Testis (tissue), 2 donors: ENCODE measurements at regions not wholly inside any gene's neighbourhood (a gene's known extent, or its start where the extent isn't known, plus 50 kb on each side); places are given as distances from the start of the nearest gene placed in this dataset.

ENCODE experiments used
- DNase-seq: peaks from one replicate; pipeline ENCODE4 v3.0.0-alpha.2; 2019
- H3K27ac ChIP-seq, 2 donors: fragments of 200-600 bp; sonication (generic); one replicate each; pipeline ENCODE4 v1.5.1; 2019
- H3K27me3 ChIP-seq: fragments of 200-600 bp; sonication (generic); one replicate; pipeline ENCODE4 v1.5.1; 2019
- H3K36me3 ChIP-seq: fragments of 200-600 bp; sonication (generic); one replicate; pipeline ENCODE4 v1.5.1; 2017; ENCODE audit warnings: low read depth; ENCODE audit errors: missing control alignments
- H3K4me1 ChIP-seq: fragments of 200-600 bp; sonication (generic); one replicate; pipeline ENCODE4 v1.5.1; 2019
- H3K4me3 ChIP-seq, 2 donors: fragments of 200-600 bp; sonication (generic); one replicate each; pipeline ENCODE4 v1.5.1; 2017 to 2019
- H3K9me3 ChIP-seq: fragments of 200-600 bp; sonication (generic); one replicate; pipeline ENCODE4 v1.5.1; 2017
- CTCF ChIP-seq, 3 experiments: fragments of 450-650 bp in 2 of 3; fragments of 200-600 bp in 1 of 3; sonication (generic) in 1 of 3; IDR thresholded peaks; one replicate each; pipeline ENCODE4 v1.5.1; 2016 to 2019; ENCODE audit warnings: antibody characterized with exemption in 3 of 3, mild to moderate bottlenecking in 2 of 3, moderate library complexity in 1 of 3
- POLR2A ChIP-seq: fragments of 450-650 bp; IDR thresholded peaks from one replicate; pipeline ENCODE4 v1.6.1; 2017; ENCODE audit warnings: antibody characterized with exemption, mild to moderate bottlenecking, moderate library complexity
- WGBS, 2 donors: methylation state at CpG; one replicate each; pipeline ENCODE4 v1.1.5; 2018; 5-methylcytosine and 5-hydroxymethylcytosine counted together
- intact Hi-C: fragments of 100-400 bp; cut with DNase I; formaldehyde crosslinking; loops from one replicate; pipeline ENCODE4 v1.15.1; 2023; ENCODE audit warnings: low total_unique reads

DNA sequence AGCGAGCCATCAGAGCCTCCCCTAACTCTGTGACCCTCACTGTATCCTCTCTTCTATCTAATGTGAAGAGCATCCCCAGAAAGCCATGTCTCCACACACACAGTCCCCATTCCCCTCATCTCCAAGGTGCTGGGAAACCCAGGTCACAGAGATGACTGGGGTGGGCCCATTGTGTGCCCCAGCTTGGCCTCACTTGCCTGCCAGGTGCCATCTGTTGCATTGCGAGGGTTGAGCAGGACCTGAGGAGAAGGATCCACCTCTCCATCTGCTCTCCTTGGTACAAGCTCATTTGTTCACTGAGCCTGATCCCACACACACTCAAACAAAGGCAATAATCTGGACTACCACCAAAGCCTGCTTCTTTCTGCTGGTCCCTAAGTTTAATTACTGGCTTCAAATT lies 118.8 kb downstream of the SPATA19 start:
- TF ChIP-seq CTCF (IDR thresholded peaks at IDR 0.05) (no peak), POLR2A (no peak)
- WGBS, 2 donors: 73 to 81% methylated on average over 2 of the region's 2 CpGs
- H3K4me1 ChIP-seq: no peaks in the 10 kb centered on the region
- H3K9me3 ChIP-seq: no peaks in the 10 kb centered on the region
- H3K27ac ChIP-seq: no peak overlapping the region
- no peaks in the 10 kb centered on the region for H3K36me3 ChIP-seq
- H3K27me3 ChIP-seq: no peaks in the 10 kb centered on the region
- intact Hi-C loops: no loop called here
- no peak for DNase-seq
- no peak overlapping the region for H3K4me3 ChIP-seq

- WGBS, 2 donors: 68 to 74% methylated on average over 7 of the region's 7 CpGs
- no peaks in the 10 kb centered on the region for H3K36me3 ChIP-seq
- no peaks in the 10 kb centered on the region for H3K9me3 ChIP-seq
- H3K27ac ChIP-seq: no peak overlapping the region
- intact Hi-C loops: no loop called here
- TF ChIP-seq POLR2A: no peak
- no peak for TF ChIP-seq CTCF (IDR thresholded peaks at IDR 0.05)
- no peak for DNase-seq
- H3K27me3 ChIP-seq: no peaks in the 10 kb centered on the region
- H3K4me1 ChIP-seq: no peaks in the 10 kb centered on the region
- H3K4me3 ChIP-seq: no peak overlapping the region
Observed at GRCh38 chr11:133724116-133724515, 121.2 kb downstream of the SPATA19 start.

- 40 to 44% methylated on average over 1 of the region's 1 CpG for WGBS, 2 donors
- Histone ChIP-seq H3K27ac (no peak overlapping the region), H3K4me1 (no peaks in the 10 kb centered on the region), H3K4me3 (no peak overlapping the region), H3K9me3 (no peaks in the 10 kb centered on the region), H3K36me3 (no peaks in the 10 kb centered on the region), H3K27me3 (no peaks in the 10 kb centered on the region)
- TF ChIP-seq CTCF (IDR thresholded peaks at IDR 0.05): no peak
- TF ChIP-seq POLR2A: no peak
- no peak for DNase-seq
- intact Hi-C loops: no loop called here
Observed at GRCh38 chr11:133723056-133723455, 122.3 kb downstream of the SPATA19 start.

GRCh38 chr11:133720951-133721350 lies 124.4 kb downstream of the SPATA19 start:
- TF ChIP-seq CTCF (IDR thresholded peaks at IDR 0.05): no peak
- no peak for TF ChIP-seq POLR2A
- WGBS, 2 donors: 87 to 100% methylated on average over 6 of the region's 6 CpGs
- H3K4me1 ChIP-seq: no peaks in the 10 kb centered on the region
- no peak overlapping the region for H3K4me3 ChIP-seq
- intact Hi-C loops: no loop called here
- H3K36me3 ChIP-seq: no peaks in the 10 kb centered on the region
- DNase-seq: no peak
- H3K27me3 ChIP-seq: no peaks in the 10 kb centered on the region
- no peak overlapping the region for H3K27ac ChIP-seq
- H3K9me3 ChIP-seq: no peaks in the 10 kb centered on the region

DNA sequence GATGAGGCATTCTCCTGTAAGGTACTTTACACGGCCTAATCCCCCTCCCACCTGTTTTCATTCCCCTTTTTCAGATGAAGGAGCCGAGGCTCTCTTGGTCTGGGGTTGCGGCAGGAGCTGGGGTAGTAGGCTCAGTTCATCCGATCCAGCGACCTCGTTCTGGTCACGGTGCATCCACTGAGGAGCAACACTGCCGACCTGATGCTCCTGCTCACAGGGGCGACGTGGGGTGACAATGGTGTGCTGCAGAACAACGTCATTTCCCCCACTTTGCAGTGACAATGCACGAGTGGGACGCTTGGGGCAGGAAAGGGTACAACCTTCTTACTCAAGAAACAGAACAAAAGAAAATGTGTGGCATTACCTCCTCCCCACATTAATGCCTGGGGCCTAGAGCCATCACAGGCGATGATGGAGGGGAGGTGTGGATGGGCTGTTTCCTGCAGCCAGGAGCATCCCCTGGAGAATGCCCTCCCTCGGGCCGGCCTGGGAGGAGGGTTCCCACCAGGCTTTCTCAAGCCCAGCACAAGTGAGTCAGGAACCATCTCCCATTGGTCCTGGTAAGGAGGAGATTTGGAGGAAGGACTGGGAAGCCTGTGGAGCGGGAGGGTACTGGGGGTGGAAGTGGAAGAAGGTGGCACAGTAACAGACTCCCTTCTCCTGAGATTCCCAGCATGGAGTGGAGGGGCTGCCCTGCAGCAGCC lies 125.6 kb downstream of the SPATA19 start:
- H3K4me3 ChIP-seq: no peak overlapping the region
- intact Hi-C loops: no loop called here
- H3K4me1 ChIP-seq: no peaks in the 10 kb centered on the region
- DNase-seq: no peak
- WGBS, 2 donors: 85 to 90% methylated on average over 17 of the region's 17 CpGs
- no peaks in the 10 kb centered on the region for H3K36me3 ChIP-seq
- H3K9me3 ChIP-seq: no peaks in the 10 kb centered on the region
- no peaks in the 10 kb centered on the region for H3K27me3 ChIP-seq
- no peak for TF ChIP-seq POLR2A
- TF ChIP-seq CTCF (IDR thresholded peaks at IDR 0.05): no peak
- no peak overlapping the region for H3K27ac ChIP-seq
